SH-SY5Y (cell line): ENCODE measurements at regions not wholly inside any gene's neighbourhood (a gene's known extent, or its start where the extent isn't known, plus 50 kb on each side); places are given as distances from the start of the nearest gene placed in this dataset.

Source experiments
- GATA2 ChIP-seq: IDR thresholded peaks from 2 replicates; pipeline ENCODE4 v1.6.1; 2011; ENCODE audit warnings: mild to moderate bottlenecking, low read depth, low read length
- GATA3 ChIP-seq: IDR thresholded peaks from 2 replicates; pipeline ENCODE4 v1.6.1; 2011; ENCODE audit warnings: low read depth, mild to moderate bottlenecking, low read length, moderate library complexity

DNA sequence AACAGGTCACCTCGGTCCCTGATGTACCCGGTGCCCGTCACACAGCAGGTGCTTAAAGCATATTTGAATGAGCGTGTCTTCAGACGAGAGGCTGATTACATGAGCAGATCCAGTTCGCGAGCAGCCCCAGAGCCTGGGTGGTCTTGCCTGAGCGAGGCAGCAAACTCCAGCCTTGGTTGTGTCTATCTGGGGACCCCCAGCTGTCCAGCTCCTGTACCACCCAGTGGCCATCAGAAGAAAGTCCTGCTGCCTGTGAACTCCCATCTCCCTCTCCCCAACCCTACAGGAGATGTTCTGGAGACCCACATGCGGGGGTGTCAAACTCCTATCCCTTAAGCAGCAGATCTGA lies 174.2 kb downstream of the PHETA1 start:
- TF ChIP-seq GATA2 (no peak), GATA3 (no peak)
